AML-193 (cell line): ENCODE measurements at regions not wholly inside any gene's neighbourhood (a gene's known extent, or its start where the extent isn't known, plus 50 kb on each side); places are given as distances from the start of the nearest gene placed in this dataset.
"Not testable (repeated sequence)": the region's sequence is repeated elsewhere in the genome, so short reads cannot be mapped to it uniquely, and the experiment has no call there.

Source experiments
- DNase-seq, 2 experiments: peaks; one replicate each; lab custom pipeline; 2025; lab: John Stamatoyannopoulos, UW

DNA sequence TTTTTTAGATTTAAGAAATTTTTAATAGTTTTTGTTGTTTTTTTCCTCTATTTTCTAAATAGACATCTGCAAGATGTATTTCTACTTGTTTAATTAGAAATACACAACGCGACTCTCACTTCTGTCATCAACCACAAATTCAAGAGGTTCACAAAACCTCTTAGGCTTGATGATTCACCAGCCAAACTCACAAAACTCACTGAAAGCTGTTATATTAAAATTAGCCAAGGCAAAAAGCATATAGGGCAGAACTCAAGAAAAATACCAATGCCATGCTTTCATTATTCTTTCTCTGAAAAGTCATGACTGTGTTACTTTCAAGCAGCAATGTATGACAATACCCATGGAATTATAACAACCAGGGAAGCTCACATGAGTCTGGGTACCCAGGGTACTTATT lies 487.0 kb upstream of the RGS18 start:
- DNase-seq, result no peak

DNA sequence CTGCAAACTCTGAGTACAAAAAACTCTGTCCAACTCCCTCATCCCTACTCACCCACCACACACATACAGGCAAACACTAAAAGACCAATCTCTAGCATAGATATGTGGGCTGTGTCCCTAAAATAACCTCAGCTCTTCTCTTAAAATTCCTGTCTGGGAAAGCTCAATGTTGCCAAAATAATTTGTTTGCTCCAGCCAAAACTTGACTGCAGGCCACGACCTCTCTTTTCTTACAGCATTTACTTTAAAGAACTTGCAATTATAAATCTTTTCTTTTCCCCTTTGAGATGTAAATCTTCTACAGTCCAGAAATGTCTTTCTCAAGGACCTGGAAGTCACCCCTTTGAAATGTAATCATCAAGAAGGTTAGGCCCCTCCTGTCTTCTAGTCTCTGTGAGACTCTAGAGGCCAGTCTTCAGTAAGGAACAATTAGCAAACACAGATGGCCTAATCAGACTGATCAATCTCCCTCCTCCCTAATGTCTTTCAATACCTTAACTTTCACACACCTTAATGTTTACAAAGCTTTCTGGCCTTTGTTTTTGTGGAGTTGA lies 483.6 kb upstream of the RGS18 start:
- DNase-seq, result no peak

DNA sequence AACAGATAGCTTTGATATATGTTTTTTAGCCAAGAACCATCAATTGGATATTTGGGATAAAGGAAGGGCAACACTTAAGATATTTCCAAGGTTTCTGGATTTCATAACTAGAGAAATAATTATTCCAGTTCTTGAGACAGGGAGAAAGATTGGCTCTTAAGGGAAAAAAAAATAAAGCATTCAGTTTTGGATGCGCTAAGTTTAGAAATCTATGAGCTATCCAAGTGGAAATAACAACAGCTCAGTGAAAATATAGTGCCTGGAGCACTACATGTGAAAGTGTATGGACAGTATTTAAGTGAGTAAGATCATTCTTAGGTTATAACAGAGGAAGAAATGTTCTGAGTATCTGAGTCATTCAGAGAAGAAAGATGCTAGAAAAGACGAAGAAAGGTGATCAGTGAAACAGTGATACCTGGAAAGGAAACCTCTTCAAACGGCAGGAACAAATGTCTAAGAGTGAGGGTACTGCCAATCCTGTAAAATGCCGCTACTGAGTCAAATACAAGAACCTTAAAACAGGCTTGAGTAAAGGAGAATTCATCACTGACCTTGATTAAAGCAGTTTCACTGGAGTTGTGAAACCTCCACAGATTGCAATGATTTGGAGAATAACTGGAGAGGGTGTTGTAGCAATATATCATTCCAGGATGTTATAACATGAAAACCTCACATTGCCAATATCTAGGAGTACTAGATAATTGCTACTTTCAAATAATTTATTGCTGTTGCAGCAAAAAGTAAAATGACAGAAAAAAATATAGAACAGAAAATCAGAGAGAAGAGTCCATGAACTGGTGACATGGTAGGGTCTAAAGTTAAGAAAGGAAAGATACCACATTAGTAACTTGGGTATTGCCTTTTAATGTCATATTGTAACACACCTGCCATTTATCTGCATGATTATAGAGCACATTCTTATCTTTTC lies 482.1 kb upstream of the RGS18 start:
- no peak for DNase-seq

DNA sequence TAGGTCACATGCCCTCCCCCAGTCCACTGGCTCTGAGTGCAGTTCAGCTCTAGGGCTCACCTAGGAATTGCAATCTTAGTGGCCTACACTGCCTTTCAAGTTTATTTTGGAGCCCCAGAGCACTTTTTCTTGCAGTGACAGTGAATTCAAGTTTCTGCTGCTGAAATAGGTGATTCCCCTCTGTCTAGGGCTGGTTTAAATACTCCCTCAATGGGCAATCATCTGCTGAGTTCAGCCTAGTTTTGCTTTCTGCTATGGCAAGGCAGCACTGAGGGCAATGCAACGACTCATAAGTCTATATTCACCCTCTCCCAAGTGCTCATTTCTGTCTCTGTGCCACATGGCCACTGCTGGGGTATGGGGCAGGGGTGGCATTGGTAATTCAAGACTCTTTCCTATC lies 472.6 kb upstream of the RGS18 start:
- DNase-seq, result no peak

DNA sequence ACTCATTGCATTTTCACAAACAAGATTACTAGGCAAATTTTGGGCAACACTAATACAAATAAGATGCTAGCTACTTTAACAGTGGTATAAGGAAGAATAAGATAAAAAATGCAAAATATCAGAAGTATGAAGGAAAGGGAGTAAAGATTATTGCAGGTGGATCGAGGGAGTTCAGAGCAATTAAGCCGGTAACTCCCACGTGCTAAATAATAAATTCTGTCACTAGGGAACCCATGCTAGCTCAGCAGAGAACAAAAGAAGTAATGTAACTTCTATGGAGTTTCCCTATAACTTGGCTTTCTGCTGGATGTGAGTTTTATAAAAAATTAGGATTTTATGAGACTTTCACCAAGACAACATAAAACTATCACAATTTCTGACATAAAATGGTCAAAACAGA lies 470.5 kb upstream of the RGS18 start:
- no peak for DNase-seq

DNA sequence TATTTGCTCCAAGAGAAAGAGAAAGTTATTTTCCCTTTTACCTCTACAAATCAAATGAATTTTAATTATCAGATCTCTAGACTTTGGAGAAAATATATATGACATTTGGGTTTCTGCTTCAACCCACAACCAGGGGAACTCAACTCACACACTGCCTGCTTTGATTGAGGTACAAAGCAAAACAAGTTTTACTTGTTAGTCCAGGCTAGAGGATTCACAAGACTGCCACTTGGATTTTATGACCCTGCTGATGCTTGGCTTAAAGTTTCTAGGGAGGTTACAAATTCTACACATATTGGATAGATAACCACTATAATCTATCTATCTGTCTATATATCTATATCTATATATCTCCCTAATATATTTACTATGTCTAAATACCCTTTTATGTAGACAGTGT lies 467.3 kb upstream of the RGS18 start:
- DNase-seq, result no peak

DNA sequence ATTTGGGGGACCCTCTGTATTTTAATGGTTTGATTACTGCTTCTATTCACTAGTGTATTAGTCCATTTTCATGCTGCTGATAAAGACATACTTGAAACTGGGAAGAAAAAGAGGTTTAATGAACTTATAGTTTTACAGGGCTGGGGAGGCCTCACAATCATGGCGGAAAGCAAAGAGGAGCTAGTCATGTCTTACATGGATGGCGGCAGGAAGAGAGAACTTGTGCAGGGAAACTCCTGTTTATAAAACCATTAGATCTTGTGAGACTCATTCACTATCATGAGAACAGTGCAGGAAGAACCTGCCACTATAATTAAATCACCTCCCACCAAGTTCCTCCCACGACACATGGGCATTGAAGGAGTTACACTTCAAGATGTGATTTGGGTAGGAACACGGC lies 464.5 kb upstream of the RGS18 start:
- DNase-seq, result no peak

DNA sequence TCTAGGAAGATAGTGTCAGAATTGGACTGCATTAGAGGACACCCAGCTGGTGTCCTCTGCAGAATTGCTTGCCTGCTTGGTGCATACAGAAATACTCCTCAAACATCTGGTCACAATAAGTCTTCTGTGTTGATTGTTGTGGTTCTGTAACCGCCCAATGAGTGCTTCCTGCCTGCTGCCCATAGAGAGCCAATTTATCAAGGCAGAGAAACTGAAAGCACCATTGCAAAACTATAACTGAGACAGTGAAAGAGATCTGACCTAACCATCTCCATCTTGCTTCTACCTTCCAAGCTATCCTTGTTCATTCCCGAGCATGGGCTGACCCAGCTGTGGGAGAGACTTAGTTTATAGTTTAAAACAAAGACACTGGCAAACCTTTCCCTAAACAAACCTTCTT lies 462.4 kb upstream of the RGS18 start:
- DNase-seq, result no peak

DNA sequence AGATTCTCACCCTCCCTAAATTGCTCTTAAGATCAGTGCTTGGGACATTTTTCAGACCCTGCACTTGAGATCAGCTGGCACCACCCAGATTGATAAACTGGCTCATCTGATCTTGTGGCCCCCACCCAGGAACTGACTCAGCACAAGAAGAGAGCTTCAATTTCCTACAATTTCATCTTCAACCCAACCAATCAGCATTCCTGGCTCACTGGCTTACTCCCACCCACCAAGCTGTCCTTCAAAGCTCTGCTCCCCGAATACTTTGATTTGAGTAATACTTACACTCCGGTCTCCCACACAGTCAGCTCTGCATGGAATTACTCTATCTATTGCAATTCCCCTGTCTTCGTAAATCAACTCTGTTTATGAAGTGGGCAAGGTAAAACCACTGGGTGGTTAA lies 461.9 kb upstream of the RGS18 start:
- no peak for DNase-seq

DNA sequence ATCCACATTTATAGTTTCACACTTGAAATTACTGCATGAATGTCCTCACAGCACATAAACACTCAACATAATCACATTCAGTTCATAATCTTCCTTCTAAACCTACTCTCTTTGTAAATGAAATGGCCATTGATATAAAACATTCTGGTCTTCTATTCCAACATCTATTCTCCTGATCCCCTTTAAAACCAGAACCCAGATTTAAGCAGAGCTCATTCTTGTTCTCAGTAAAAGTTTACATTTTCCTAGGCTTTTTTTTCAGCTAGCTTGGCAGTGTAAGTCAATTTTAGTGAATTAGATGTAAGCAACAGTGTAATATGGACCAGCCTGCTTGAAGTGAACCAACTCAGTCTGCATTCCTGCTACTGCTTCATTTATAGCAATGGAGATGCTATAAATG lies 460.7 kb upstream of the RGS18 start:
- no peak for DNase-seq

DNA sequence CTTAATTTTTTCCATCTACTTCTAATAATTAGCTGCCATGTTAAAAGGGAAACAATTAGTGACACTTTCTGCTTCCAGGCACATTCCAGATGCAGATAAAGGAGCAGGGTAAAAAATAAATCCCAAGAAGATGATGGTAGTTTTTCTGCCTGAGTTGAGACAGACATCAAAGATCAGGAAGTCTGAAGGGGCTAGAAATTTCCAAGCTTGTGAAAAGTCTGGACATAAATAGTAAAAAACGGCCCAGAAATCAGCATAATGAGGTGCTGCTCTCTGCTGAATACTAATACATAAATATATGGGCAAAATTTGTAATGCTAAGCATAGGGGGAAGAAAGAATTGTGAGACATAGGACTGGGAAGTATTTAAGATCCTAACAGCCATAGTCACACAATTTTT lies 460.0 kb upstream of the RGS18 start:
- no peak for DNase-seq

DNA sequence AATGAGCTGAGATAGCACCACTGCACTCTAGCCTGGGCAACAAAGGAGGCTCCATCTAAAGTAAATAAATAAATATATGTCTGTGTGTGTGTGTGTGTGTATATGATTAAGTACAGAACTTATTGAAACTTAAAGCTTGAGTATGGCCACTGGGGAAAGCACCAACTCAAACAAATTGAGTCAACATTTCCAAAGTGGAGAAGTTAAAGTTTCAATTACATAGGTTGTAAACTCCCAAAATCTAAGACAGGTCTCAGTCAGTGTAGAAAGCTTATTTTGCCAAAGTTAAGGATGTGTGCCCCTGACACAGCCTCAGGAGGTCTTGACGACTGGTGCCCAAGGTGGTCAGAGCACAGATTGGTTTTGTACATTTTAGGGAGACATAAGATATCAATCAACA lies 458.9 kb upstream of the RGS18 start:
- no peak for DNase-seq

DNA sequence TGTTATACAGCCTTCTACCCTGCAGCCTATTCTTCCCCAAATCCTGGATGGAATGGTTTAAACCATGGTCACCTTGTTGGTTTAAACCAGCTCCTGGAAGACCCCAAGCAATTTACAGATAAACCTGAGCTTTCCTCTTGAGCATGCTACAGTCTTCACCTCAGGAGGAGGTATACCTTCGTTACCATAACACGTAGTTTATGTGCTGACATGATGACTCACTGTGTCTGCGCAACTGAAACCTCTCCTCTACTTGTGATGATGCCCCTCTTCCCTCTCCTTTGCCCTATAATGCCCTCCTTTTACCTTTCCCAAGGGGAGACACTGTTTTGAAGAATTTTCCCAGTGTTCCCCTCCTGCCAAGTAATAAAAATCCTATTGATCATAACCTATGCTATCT lies 457.3 kb upstream of the RGS18 start:
- no peak for DNase-seq

DNA sequence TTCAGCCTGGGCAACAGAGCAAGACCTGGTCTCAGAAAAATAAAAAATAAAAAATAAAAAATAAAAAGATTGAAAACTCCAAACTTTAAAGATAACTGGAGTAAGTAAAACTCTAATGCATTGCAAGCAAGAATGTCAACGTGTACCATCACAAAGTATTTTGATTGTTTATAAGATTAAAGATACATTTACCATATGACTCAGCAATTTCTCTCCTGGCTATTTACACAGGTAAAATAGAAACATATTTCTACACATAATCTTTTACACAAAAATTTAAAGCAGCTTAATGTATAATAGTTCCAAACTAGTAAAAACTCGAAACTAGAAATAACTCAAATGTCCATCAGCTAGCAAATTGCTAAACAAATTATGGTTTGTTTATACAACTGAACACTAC lies 456.1 kb upstream of the RGS18 start:
- no peak for DNase-seq

DNA sequence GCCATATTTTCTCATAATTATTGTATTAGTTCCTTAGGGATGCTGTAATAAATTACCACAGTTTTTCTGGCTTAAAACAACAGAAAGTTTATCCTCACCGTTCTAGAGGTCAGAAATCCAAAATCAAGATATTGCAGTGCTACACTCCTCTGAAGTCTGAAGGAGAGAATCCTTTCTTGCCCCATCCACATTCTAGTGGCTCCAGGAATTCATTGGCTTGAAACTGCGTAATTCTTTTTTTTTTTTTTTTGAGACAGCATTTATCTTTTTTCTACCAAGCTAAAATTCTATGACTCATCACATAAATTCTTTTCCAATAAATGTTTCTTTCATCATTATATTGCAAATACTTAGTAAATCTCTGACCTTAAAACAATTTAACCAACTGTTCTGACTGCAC lies 451.0 kb upstream of the RGS18 start:
- DNase-seq, result no peak

DNA sequence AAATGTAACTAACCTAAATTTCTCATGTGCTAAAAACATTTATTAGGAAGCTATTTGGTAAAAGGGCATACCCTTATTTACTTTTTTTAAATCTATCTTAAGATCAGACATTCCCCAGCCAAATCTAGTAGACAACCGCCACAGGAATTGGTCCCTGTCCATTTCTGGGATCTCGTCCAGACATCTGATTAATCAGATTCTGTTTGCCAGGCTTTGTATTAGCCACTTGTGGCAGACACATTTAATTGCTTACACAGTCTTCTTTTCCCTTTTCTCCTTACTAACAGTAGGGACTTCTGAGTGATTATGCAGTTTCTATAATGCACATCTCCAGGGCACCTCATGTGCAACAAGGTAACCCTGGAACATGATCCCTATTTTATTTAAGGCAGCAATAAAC lies 449.0 kb upstream of the RGS18 start:
- no peak for DNase-seq

DNA sequence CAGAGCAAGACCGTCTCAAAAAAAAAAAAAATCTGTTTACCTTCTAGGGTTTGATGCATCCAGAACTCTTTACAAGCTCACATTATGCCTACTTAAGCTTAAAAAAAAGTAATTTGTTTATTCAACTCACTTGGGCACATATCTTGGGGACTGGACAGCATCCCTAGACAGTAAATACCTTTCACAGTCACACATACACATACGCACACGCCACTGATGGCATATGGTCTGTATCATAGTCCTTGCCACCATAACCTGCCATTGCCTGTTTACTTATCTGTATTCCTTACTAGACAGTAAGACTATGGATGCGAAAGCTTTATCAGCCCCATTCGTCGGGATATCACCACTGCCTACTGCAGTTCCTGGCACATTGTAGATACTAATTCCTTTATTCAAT lies 446.3 kb upstream of the RGS18 start:
- no peak for DNase-seq

DNA sequence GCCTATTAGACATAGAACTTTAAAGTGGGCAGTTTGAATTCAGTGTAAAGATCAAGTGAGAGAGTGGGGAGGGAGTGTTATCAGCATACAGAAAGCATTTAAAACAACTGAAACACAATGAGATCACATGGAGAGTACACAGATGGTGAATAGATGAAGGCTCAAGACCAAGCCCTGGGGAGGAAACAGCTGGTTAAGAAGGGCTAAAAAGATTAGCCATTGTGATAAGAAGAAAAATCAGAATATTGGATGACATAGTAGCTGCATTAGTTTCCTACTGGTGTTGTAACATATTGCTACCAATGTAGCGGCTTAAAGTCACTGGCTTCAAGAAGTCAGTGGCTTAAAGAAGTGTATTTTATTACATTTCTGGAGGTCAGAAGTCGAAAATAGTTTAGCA lies 443.4 kb upstream of the RGS18 start:
- no peak for DNase-seq

DNA sequence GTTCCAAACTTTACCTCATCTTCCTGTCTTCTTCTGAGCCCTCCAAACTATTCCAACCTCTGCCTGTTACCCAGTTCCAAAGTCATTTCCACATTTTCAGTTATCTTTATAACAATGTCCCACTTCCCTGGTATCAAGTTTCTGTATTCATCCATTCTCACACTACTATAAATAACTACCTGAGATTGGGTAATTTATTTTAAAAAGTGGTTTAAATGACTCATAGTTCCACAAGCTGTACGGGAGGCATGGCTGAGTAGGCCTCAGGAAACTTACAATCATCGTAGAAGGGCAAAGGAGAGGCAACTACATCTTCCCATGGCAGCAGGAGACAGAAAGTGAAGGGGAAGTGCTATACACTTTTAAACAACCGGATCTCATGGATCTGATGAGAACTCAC lies 428.5 kb upstream of the RGS18 start:
- no peak for DNase-seq

DNA sequence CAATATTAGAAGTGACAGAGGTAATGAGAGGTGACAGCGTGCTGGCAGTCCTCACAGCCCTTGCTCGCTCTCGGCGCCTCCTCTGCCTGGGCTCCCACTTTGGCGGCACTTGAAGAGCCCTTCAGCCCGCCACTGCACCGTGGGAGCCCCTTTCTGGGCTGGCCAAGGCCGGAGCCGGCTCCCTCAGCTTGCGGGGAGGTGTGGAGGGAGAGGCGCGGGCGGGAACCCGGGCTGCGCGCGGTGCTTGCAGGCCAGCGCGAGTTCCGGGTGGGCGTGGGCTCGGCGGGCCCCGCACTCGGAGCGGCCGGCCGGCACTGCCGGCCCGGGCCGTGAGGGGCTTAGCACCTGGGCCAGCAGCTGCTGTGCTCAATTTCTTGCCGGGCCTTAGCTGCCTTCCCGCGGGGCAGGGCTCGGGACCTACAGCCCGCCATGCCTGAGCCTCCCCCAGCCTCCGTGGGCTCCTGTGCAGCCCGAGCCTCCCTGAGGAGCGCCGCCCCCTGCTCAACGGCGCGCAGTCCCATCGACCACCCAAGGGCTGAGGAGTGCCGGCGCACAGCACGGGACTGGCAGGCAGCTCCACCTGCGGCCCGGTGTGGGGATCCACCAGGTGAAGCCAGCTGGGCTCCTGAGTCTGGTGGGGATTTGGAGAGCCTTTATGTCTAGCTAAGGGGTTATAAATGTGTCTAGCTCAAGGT lies 426.5 kb upstream of the RGS18 start:
- not testable (repeated sequence) for DNase-seq

DNA sequence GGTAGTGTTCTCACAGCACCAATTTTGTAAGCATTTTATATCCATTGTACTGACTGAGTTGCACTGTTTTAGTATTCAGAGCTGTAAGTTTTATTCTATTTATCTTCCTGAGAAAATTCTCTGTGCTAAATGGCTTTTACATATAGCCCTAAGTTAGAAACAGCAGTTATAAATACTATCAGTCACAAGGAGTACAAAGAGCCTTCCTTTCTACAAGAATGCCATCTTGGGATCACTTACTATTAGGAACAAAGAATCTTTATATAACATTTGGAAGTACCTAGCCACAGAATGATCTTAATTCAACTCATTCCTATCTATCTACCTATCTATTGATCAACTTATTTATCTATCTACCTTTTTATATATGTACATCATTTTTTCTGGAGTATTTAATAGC lies 423.9 kb upstream of the RGS18 start:
- DNase-seq, result no peak

DNA sequence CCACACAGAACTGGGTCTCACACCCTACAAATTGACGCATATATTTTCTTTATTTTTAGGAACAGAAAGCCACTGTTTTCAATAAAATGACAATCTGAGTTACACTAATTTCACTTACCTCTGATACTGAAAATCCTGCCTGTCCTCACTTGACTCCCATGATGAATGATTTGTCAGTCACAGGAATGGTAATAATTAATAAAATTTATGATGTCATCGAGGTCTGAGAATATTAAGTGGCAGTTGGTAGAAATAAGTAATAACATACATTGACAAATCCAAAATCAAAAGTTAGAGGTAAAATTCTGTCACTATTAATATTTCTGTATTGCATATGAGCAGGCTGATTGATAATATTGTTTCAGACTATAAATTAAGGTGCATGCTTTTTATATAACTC lies 418.7 kb upstream of the RGS18 start:
- no peak for DNase-seq

DNA sequence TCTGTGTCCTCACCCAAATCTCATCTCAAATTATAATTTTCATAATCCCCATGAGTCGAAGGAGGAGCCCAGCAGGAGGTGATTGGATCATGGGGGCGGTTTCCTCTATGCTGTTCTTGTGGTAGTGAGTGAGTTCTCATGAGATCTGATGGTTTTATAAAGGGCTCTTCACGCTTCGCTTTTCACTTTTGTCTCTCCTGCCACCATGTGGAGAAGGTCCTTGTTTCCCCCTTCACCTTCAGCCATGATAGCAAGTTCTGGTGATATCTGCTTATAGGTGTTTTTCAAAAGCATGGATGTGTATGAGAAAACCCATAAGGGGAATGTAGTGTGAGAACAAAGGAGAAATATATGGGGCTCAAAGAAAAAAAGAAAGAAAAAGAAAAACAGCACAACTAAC lies 405.9 kb upstream of the RGS18 start:
- DNase-seq, result no peak
